Loucy (cell line): ENCODE measurements at regions not wholly inside any gene's neighbourhood (a gene's known extent, or its start where the extent isn't known, plus 50 kb on each side); places are given as distances from the start of the nearest gene placed in this dataset.

Experiments used
- H2AFZ ChIP-seq: fragments of 200-600 bp; sonication (generic); 2 replicates; pipeline ENCODE4 v1.6.0; 2016; ENCODE audit warnings: antibody characterized with exemption, mild to moderate bottlenecking, low read length, moderate library complexity
- H3F3A ChIP-seq: fragments of 200-600 bp; 2 replicates; pipeline ENCODE4 v1.6.0; 2016; ENCODE audit warnings: antibody characterized with exemption, low read depth, mild to moderate bottlenecking
- H3K27me3 ChIP-seq: fragments of 200-600 bp; sonication (generic); 2 replicates; pipeline ENCODE4 v1.6.1; 2014; ENCODE audit warnings: low read length, mild to moderate bottlenecking; ENCODE audit not compliant: insufficient read depth, poor library complexity, severe bottlenecking
- H3K36me3 ChIP-seq: fragments of 200-600 bp; sonication (generic); 2 replicates; pipeline ENCODE4 v1.6.1; 2016; ENCODE audit warnings: low read length; ENCODE audit not compliant: insufficient read depth
- H3K4me1 ChIP-seq: fragments of 200-600 bp; sonication (generic); 2 replicates; pipeline ENCODE4 v1.5.1; 2014; ENCODE audit warnings: low read length, mild to moderate bottlenecking; ENCODE audit not compliant: insufficient read depth, poor library complexity, severe bottlenecking
- H3K4me2 ChIP-seq: fragments of 200-600 bp; sonication (generic); 2 replicates; pipeline ENCODE4 v1.6.0; 2014; ENCODE audit warnings: antibody characterized with exemption, low read length, low read depth, mild to moderate bottlenecking; ENCODE audit not compliant: poor library complexity, severe bottlenecking
- H3K4me3 ChIP-seq: fragments of 200-600 bp; sonication (generic); 2 replicates; pipeline ENCODE4 v1.5.1; 2014; ENCODE audit warnings: low read length, mild to moderate bottlenecking, mixed read lengths; ENCODE audit not compliant: poor library complexity, severe bottlenecking
- H3K79me2 ChIP-seq: fragments of 200-600 bp; sonication (generic); 2 replicates; pipeline ENCODE4 v1.6.1; 2014; ENCODE audit warnings: low read length; ENCODE audit not compliant: insufficient read depth
- H3K9ac ChIP-seq: fragments of 200-600 bp; sonication (generic); 2 replicates; pipeline ENCODE4 v1.6.0; 2014; ENCODE audit warnings: mild to moderate bottlenecking, low read depth, low read length, moderate library complexity; ENCODE audit not compliant: poor library complexity, severe bottlenecking
- H3K9me2 ChIP-seq: fragments of 200-600 bp; sonication (generic); replicated peaks from 2 replicates; pipeline ENCODE4 v1.6.1; 2016; ENCODE audit warnings: low read depth, low read length, mixed read lengths
- H3K9me3 ChIP-seq: fragments of 200-600 bp; sonication (generic); 2 replicates; pipeline ENCODE4 v1.6.1; 2014; ENCODE audit warnings: mild to moderate bottlenecking, antibody characterized with exemption, low read length, low read depth; ENCODE audit not compliant: insufficient read depth
- H4K20me1 ChIP-seq: fragments of 200-600 bp; sonication (generic); 2 replicates; pipeline ENCODE4 v1.6.0; 2014; ENCODE audit warnings: antibody characterized with exemption, low read length, mild to moderate bottlenecking; ENCODE audit not compliant: insufficient read depth, poor library complexity, severe bottlenecking
- CTCF ChIP-seq: fragments of 200-600 bp; sonication (generic); conservative IDR thresholded peaks from 2 replicates; pipeline ENCODE4 v1.5.1; 2014; ENCODE audit warnings: mild to moderate bottlenecking, antibody characterized with exemption, low read length
- EZH2phosphoT487 ChIP-seq: fragments of 200-600 bp; IDR thresholded peaks from 2 replicates; pipeline ENCODE4 v1.6.1; 2018; ENCODE audit warnings: antibody characterized with exemption, mild to moderate bottlenecking, moderate library complexity, borderline replicate concordance

- Histone ChIP-seq H4K20me1 (no peaks in the 10 kb centered on the region), H3K4me1 (no peaks in the 10 kb centered on the region), H3K4me3 (no peak overlapping the region), H3K9me3 (no peaks in the 10 kb centered on the region), H3K27me3 (no peaks in the 10 kb centered on the region), H3K4me2 (no peak overlapping the region), H3K9me2 (no peaks in the 10 kb centered on the region), H2AFZ (no peak overlapping the region), H3F3A (no peaks in the 10 kb centered on the region), H3K36me3 (no peaks in the 10 kb centered on the region), H3K79me2 (no peaks in the 10 kb centered on the region), H3K9ac (no peak overlapping the region)
- no peak for TF ChIP-seq EZH2phosphoT487
- no peak for TF ChIP-seq CTCF
Observed at GRCh38 chr12:84276215-84276614, 636.4 kb downstream of the SLC6A15 start.

DNA sequence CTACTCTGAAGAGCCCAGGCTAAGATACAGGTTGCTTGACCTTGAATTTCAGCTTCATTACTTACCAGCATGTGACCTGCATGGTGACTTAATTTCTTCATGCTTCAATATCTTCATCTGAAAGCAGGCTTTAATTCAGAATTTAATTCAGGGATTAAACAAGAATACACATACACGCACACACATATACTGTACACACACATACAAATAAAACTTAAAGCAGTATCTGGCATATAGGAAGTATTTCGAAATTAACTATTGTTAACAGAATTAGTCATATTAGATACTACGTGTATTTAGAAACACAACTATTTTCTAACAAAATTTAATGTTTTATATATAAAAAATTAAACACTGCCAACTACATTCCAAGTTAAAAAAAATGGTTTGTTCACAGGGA is 640.3 kb downstream of the SLC6A15 start:
- H3K4me2 ChIP-seq: no peak overlapping the region
- no peaks in the 10 kb centered on the region for H3K9me3 ChIP-seq
- no peak overlapping the region for H2AFZ ChIP-seq
- H3K4me3 ChIP-seq: no peak overlapping the region
- no peak for TF ChIP-seq EZH2phosphoT487
- no peak for TF ChIP-seq CTCF
- no peaks in the 10 kb centered on the region for H3K36me3 ChIP-seq
- no peaks in the 10 kb centered on the region for H4K20me1 ChIP-seq
- no peaks in the 10 kb centered on the region for H3K79me2 ChIP-seq
- no peak overlapping the region for H3K9ac ChIP-seq
- H3K27me3 ChIP-seq: no peaks in the 10 kb centered on the region
- no peaks in the 10 kb centered on the region for H3K4me1 ChIP-seq
- no peaks in the 10 kb centered on the region for H3K9me2 ChIP-seq
- no peaks in the 10 kb centered on the region for H3F3A ChIP-seq

- Histone ChIP-seq H3K9me3 (no peaks in the 10 kb centered on the region), H3K36me3 (no peaks in the 10 kb centered on the region), H3K4me1 (no peaks in the 10 kb centered on the region), H3K27me3 (no peaks in the 10 kb centered on the region), H3K79me2 (no peaks in the 10 kb centered on the region), H4K20me1 (no peaks in the 10 kb centered on the region), H3K9me2 (no peaks in the 10 kb centered on the region), H3K4me2 (no peak overlapping the region), H3K9ac (no peak overlapping the region), H2AFZ (no peak overlapping the region), H3F3A (no peaks in the 10 kb centered on the region), H3K4me3 (no peak overlapping the region)
- no peak for TF ChIP-seq CTCF
- no peak for TF ChIP-seq EZH2phosphoT487
Observed at GRCh38 chr12:84270470-84271140, 642.0 kb downstream of the SLC6A15 start.
